ENCODE measurements at regions not wholly inside any gene's neighbourhood (a gene's known extent, or its start where the extent isn't known, plus 50 kb on each side); places are given as distances from the start of the nearest gene placed in this dataset.

DNA sequence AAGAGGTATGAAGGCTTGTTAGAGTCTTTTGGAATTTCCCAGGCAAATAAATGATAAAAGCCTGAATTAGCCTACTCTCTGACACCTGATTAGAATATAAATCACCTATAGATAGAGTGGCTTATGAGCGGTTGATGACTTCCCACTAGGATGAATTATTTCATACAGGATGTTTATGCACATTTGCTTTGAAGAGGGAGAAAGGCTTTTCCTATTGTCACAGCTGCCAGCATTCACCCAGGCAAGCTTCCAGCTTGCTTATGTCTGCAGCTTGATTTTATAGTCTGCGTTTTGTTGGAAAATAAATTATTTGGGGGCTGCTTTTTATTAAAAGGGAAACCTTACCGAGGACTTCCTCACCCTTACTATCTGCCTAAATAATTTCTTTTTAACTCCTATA lies 51.3 kb upstream of the EIF2S2 start:
- no peak overlapping the region for H2BK5ac ChIP-seq (ENCODE audit: low read length)
- no peak overlapping the region for H3K18ac ChIP-seq (ENCODE audit: low read length)
- no peaks in the 10 kb centered on the region for H3K36me3 ChIP-seq (replicated peaks in 1 of 2; ENCODE audit: control insufficient read depth in 2 of 2, insufficient read depth in 2 of 2, low read length in 2 of 2)
- no peak overlapping the region for H2AFZ ChIP-seq (ENCODE audit: low read length)
- no peak overlapping the region for H3K4me2 ChIP-seq (ENCODE audit: insufficient read depth, low read length, poor library complexity, severe bottlenecking)
- H2AK5ac ChIP-seq (ENCODE audit: low read depth, low read length), result no peak overlapping the region
- H2BK15ac ChIP-seq (ENCODE audit: low read length), result no peak overlapping the region
- no peak for DNase-seq (ENCODE audit: low spot score)
- H3K79me1 ChIP-seq (ENCODE audit: low read depth, low read length), result no peaks in the 10 kb centered on the region
- H4K8ac ChIP-seq (ENCODE audit: low read depth, low read length), result no peak overlapping the region
- H3K9me3 ChIP-seq (replicated peaks in 1 of 2; ENCODE audit: control insufficient read depth in 2 of 2, insufficient read depth in 1 of 2, low read depth in 1 of 2, low read length in 2 of 2), result no peaks in the 10 kb centered on the region
- H3K9ac ChIP-seq (ENCODE audit: low read depth, low read length, poor library complexity), result no peak overlapping the region
- no peak overlapping the region for H4K91ac ChIP-seq (ENCODE audit: low read depth, low read length, poor library complexity)
- H3K27me3 ChIP-seq (ENCODE audit: control insufficient read depth in 3 of 3, insufficient read depth in 3 of 3, low read depth in 1 of 3, low read length in 3 of 3), result no peaks in the 10 kb centered on the region
- no peak overlapping the region for H3K27ac ChIP-seq (replicated peaks; ENCODE audit: low read length)
- no peak overlapping the region for H2BK120ac ChIP-seq (ENCODE audit: low read depth, low read length)
- H2BK12ac ChIP-seq (ENCODE audit: low read length), result no peak overlapping the region
- WGBS, 2 donors (ENCODE audit: extremely low coverage in 2 of 2, insufficient read length in 2 of 2, insufficient replicate concordance in 1 of 2), result no CpG with 5 or more reads among the region's 3 CpGs
- H3K4me1 ChIP-seq (ENCODE audit: control insufficient read depth in 2 of 2, insufficient read depth in 1 of 2, low read depth in 1 of 2, low read length in 2 of 2), result no peaks in the 10 kb centered on the region
- no peak overlapping the region for H3K4ac ChIP-seq (ENCODE audit: low read length)
- no peak overlapping the region for H3K4me3 ChIP-seq (ENCODE audit: low read length in 2 of 2)
- no peak overlapping the region for H3K14ac ChIP-seq (ENCODE audit: low read length)
- H3K23ac ChIP-seq (ENCODE audit: low read depth, low read length, poor library complexity), result no peak overlapping the region

GRCh38 chr20:34164381-34164984 lies 52.4 kb upstream of the EIF2S2 start:
- Histone ChIP-seq H3K27me3 (ENCODE audit: control insufficient read depth in 3 of 3, insufficient read depth in 3 of 3, low read depth in 1 of 3, low read length in 3 of 3) (no peaks in the 10 kb centered on the region), H2BK5ac (ENCODE audit: low read length) (no peak overlapping the region), H3K14ac (ENCODE audit: low read length) (no peak overlapping the region), H3K4me3 (ENCODE audit: low read length in 2 of 2) (no peak overlapping the region), H3K36me3 (replicated peaks in 1 of 2; ENCODE audit: control insufficient read depth in 2 of 2, insufficient read depth in 2 of 2, low read length in 2 of 2) (no peaks in the 10 kb centered on the region), H4K91ac (ENCODE audit: low read depth, low read length, poor library complexity) (no peak overlapping the region), H3K9ac (ENCODE audit: low read depth, low read length, poor library complexity) (no peak overlapping the region), H3K4me1 (ENCODE audit: control insufficient read depth in 2 of 2, insufficient read depth in 1 of 2, low read depth in 1 of 2, low read length in 2 of 2) (no peaks in the 10 kb centered on the region), H3K18ac (ENCODE audit: low read length) (no peak overlapping the region), H2AK5ac (ENCODE audit: low read depth, low read length) (no peak overlapping the region), H4K8ac (ENCODE audit: low read depth, low read length) (no peak overlapping the region), H2BK120ac (ENCODE audit: low read depth, low read length) (no peak overlapping the region), H2BK15ac (ENCODE audit: low read length) (no peak overlapping the region), H2AFZ (ENCODE audit: low read length) (no peak overlapping the region), H3K23ac (ENCODE audit: low read depth, low read length, poor library complexity) (no peak overlapping the region), H3K79me1 (ENCODE audit: low read depth, low read length) (no peaks in the 10 kb centered on the region), H3K9me3 (replicated peaks in 1 of 2; ENCODE audit: control insufficient read depth in 2 of 2, insufficient read depth in 1 of 2, low read depth in 1 of 2, low read length in 2 of 2) (no peaks in the 10 kb centered on the region), H3K4ac (ENCODE audit: low read length) (no peak overlapping the region), H3K27ac (replicated peaks; ENCODE audit: low read length) (no peak overlapping the region), H2BK12ac (ENCODE audit: low read length) (no peak overlapping the region), H3K4me2 (ENCODE audit: insufficient read depth, low read length, poor library complexity, severe bottlenecking) (no peak overlapping the region)
- no peak for DNase-seq (ENCODE audit: low spot score)
- no CpG with 5 or more reads among the region's 5 CpGs for WGBS, 2 donors (ENCODE audit: extremely low coverage in 2 of 2, insufficient read length in 2 of 2, insufficient replicate concordance in 1 of 2)

- H3K27ac ChIP-seq (replicated peaks; ENCODE audit: low read length), result no peak overlapping the region
- no peak overlapping the region for H3K14ac ChIP-seq (ENCODE audit: low read length)
- no peak overlapping the region for H3K4ac ChIP-seq (ENCODE audit: low read length)
- no peak for DNase-seq (ENCODE audit: low spot score)
- H3K36me3 ChIP-seq (replicated peaks in 1 of 2; ENCODE audit: control insufficient read depth in 2 of 2, insufficient read depth in 2 of 2, low read length in 2 of 2), result no peaks in the 10 kb centered on the region
- H2BK15ac ChIP-seq (ENCODE audit: low read length), result no peak overlapping the region
- no peak overlapping the region for H3K4me3 ChIP-seq (ENCODE audit: low read length in 2 of 2)
- no peak overlapping the region for H4K8ac ChIP-seq (ENCODE audit: low read depth, low read length)
- H3K9ac ChIP-seq (ENCODE audit: low read depth, low read length, poor library complexity), result no peak overlapping the region
- H3K27me3 ChIP-seq (ENCODE audit: control insufficient read depth in 3 of 3, insufficient read depth in 3 of 3, low read depth in 1 of 3, low read length in 3 of 3), result no peaks in the 10 kb centered on the region
- no peak overlapping the region for H2AK5ac ChIP-seq (ENCODE audit: low read depth, low read length)
- H2BK120ac ChIP-seq (ENCODE audit: low read depth, low read length), result no peak overlapping the region
- no peak overlapping the region for H2AFZ ChIP-seq (ENCODE audit: low read length)
- no peaks in the 10 kb centered on the region for H3K4me1 ChIP-seq (ENCODE audit: control insufficient read depth in 2 of 2, insufficient read depth in 1 of 2, low read depth in 1 of 2, low read length in 2 of 2)
- H3K79me1 ChIP-seq (ENCODE audit: low read depth, low read length), result no peaks in the 10 kb centered on the region
- no peak overlapping the region for H4K91ac ChIP-seq (ENCODE audit: low read depth, low read length, poor library complexity)
- no peak overlapping the region for H3K4me2 ChIP-seq (ENCODE audit: insufficient read depth, low read length, poor library complexity, severe bottlenecking)
- no peak overlapping the region for H3K23ac ChIP-seq (ENCODE audit: low read depth, low read length, poor library complexity)
- no CpG with 5 or more reads among the region's 2 CpGs for WGBS, 2 donors (ENCODE audit: extremely low coverage in 2 of 2, insufficient read length in 2 of 2, insufficient replicate concordance in 1 of 2)
- no peak overlapping the region for H2BK5ac ChIP-seq (ENCODE audit: low read length)
- H3K9me3 ChIP-seq (replicated peaks in 1 of 2; ENCODE audit: control insufficient read depth in 2 of 2, insufficient read depth in 1 of 2, low read depth in 1 of 2, low read length in 2 of 2), result no peaks in the 10 kb centered on the region
- H2BK12ac ChIP-seq (ENCODE audit: low read length), result no peak overlapping the region
- no peak overlapping the region for H3K18ac ChIP-seq (ENCODE audit: low read length)
Observed at GRCh38 chr20:34165018-34165619, 53.1 kb upstream of the EIF2S2 start.

- no peak overlapping the region for H4K91ac ChIP-seq (ENCODE audit: low read depth, low read length, poor library complexity)
- no peak overlapping the region for H3K4me2 ChIP-seq (ENCODE audit: insufficient read depth, low read length, poor library complexity, severe bottlenecking)
- no peak overlapping the region for H2BK5ac ChIP-seq (ENCODE audit: low read length)
- no peak overlapping the region for H3K9ac ChIP-seq (ENCODE audit: low read depth, low read length, poor library complexity)
- H3K27ac ChIP-seq (replicated peaks; ENCODE audit: low read length), result no peak overlapping the region
- H3K4ac ChIP-seq (ENCODE audit: low read length), result no peak overlapping the region
- H3K36me3 ChIP-seq (replicated peaks in 1 of 2; ENCODE audit: control insufficient read depth in 2 of 2, insufficient read depth in 2 of 2, low read length in 2 of 2), result no peaks in the 10 kb centered on the region
- no peak overlapping the region for H2AFZ ChIP-seq (ENCODE audit: low read length)
- H3K23ac ChIP-seq (ENCODE audit: low read depth, low read length, poor library complexity), result no peak overlapping the region
- no peak overlapping the region for H2AK5ac ChIP-seq (ENCODE audit: low read depth, low read length)
- no peak overlapping the region for H3K18ac ChIP-seq (ENCODE audit: low read length)
- H3K27me3 ChIP-seq (ENCODE audit: control insufficient read depth in 3 of 3, insufficient read depth in 3 of 3, low read depth in 1 of 3, low read length in 3 of 3), result peaks cover 0 to 17% (median 0%) of the 10 kb centered on the region in 3 experiments
- H2BK12ac ChIP-seq (ENCODE audit: low read length), result no peak overlapping the region
- H2BK15ac ChIP-seq (ENCODE audit: low read length), result no peak overlapping the region
- H3K79me1 ChIP-seq (ENCODE audit: low read depth, low read length), result no peaks in the 10 kb centered on the region
- H3K14ac ChIP-seq (ENCODE audit: low read length), result no peak overlapping the region
- no peak overlapping the region for H3K4me3 ChIP-seq (ENCODE audit: low read length in 2 of 2)
- H3K4me1 ChIP-seq (ENCODE audit: control insufficient read depth in 2 of 2, insufficient read depth in 1 of 2, low read depth in 1 of 2, low read length in 2 of 2), result peaks cover 0 to 2% of the 10 kb centered on the region in 2 donors
- no peak overlapping the region for H4K8ac ChIP-seq (ENCODE audit: low read depth, low read length)
- no peak overlapping the region for H2BK120ac ChIP-seq (ENCODE audit: low read depth, low read length)
- no CpG with 5 or more reads among the region's 4 CpGs for WGBS, 2 donors (ENCODE audit: extremely low coverage in 2 of 2, insufficient read length in 2 of 2, insufficient replicate concordance in 1 of 2)
- no peaks in the 10 kb centered on the region for H3K9me3 ChIP-seq (replicated peaks in 1 of 2; ENCODE audit: control insufficient read depth in 2 of 2, insufficient read depth in 1 of 2, low read depth in 1 of 2, low read length in 2 of 2)
- DNase-seq (ENCODE audit: low spot score), result no peak
Observed at GRCh38 chr20:34171640-34172039, 59.6 kb upstream of the EIF2S2 start.

All from neuronal stem cell (in vitro differentiated cells).